ENCODE measurements at regions not wholly inside any gene's neighbourhood (a gene's known extent, or its start where the extent isn't known, plus 50 kb on each side); places are given as distances from the start of the nearest gene placed in this dataset.
A peak's percentile ranks its signal among the peaks of the same experiment; 100 is the strongest.
"Not testable (repeated sequence)": the region's sequence is repeated elsewhere in the genome, so short reads cannot be mapped to it uniquely, and the experiment has no call there.

DNA sequence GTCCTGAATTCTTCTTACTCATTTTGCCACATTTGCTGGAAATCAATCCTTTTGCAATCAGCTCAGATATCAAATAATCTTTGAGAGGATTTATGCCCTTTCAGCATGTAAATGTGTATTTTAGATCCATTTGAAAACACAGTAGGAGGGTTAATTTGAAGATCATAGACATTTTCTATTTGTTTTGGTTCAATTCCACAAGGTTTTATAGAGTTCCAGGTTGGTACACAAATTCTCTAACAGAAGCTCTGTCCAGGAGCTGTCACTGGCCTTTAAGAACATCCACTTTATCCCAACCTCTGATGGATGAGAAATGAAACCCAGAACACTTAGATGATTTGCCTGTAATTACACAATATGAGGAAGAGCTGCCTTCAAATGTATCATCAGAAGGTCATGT, 157.3 kb upstream of the CHAC2 start:
- H3K27me3 Mint-ChIP-seq, result peaks cover 0 to 11% (median 3%) of the 10 kb centered on the region in 5 donors
- no peak overlapping the region for H3K27ac Mint-ChIP-seq
- H3K9me3 Mint-ChIP-seq, result no peaks in the 10 kb centered on the region
- POLR2A ChIA-PET, result no interaction called here
- no peaks in the 10 kb centered on the region for H3K4me1 Mint-ChIP-seq
- ATAC-seq (no peak), DNase-seq (no peak)
- no peak overlapping the region for H3K4me3 Mint-ChIP-seq
- H3K36me3 Mint-ChIP-seq, result no peaks in the 10 kb centered on the region

DNA sequence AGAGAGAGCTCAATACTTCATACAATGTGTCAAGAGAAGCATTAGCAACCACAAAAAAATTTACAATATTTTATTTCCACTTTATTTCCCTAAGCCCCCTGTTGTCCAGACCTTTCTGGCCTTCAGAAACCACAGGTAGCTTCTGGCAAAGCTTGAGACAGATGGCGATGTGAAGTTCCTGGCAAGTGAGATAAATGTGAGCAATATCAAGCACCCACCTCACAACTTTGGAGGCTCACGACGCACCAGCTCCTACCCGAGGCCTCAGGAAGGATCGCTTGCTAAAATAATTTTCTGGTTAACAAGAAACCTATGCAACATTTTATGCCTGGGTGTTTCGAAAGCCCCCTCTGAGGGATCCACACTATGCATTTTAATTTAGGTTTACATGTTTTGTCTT, 158.1 kb upstream of the CHAC2 start:
- H3K27me3 Mint-ChIP-seq, result peaks cover 0 to 10% (median 3%) of the 10 kb centered on the region in 5 donors
- ATAC-seq, result no peak

DNA sequence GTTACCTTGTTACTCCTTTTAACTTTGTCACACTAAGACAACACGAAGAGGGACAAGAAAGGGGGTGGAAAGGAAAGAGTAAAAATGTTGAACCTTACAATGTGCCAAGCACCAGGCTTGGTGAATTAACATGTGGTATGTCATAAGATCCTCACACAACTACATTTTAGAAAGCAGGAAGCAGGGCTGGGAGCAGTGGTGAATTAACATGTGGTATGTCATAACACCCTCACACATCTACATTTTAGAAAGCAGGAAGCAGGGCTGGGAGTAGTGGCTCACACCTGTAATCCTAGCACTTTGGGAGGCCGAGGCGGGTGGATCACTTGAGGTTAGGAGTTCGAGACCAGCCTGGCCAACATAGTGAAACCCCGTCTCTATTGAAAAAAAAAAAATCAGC, 159.3 kb upstream of the CHAC2 start:
- Mint-ChIP-seq H3K4me1 (no peaks in the 10 kb centered on the region), H3K36me3 (no peaks in the 10 kb centered on the region), H3K27ac (no peak overlapping the region), H3K27me3 (peaks cover 0 to 2% (median 0%) of the 10 kb centered on the region in 5 donors), H3K9me3 (no peaks in the 10 kb centered on the region), H3K4me3 (no peak overlapping the region)
- DNase-seq (no peak), ATAC-seq (no peak)
- POLR2A ChIA-PET, result no interaction called here

More for the DNA sequence above, 158.1 kb upstream of the CHAC2 start:
- POLR2A ChIA-PET, result no interaction called here
- H3K4me1 Mint-ChIP-seq, result no peaks in the 10 kb centered on the region
- no peak for DNase-seq
- H3K9me3 Mint-ChIP-seq, result no peaks in the 10 kb centered on the region
- no peaks in the 10 kb centered on the region for H3K36me3 Mint-ChIP-seq
- H3K4me3 Mint-ChIP-seq, result no peak overlapping the region
- no peak overlapping the region for H3K27ac Mint-ChIP-seq

DNA sequence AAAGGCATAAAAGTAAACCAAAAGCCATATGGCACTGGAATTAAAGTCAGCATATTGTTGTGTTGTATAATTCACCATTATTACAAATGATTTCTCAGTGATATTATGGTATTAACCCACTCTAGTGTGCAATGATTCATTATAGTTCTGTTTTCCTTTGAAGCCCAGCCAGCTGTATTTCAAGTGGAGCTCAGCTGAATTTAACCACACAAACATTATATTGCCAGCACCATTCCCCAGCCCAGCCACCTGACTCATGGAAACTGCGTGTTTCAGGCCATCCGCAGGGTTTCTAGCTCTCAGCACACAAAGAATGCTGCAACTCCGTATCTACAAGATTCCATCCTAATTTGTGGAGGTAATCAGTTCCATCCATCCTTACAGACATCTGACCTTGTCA, 166.8 kb upstream of the CHAC2 start:
- Mint-ChIP-seq H3K9me3 (no peaks in the 10 kb centered on the region), H3K36me3 (no peaks in the 10 kb centered on the region), H3K27me3 (peaks cover 3 to 18% (median 5%) of the 10 kb centered on the region in 5 donors), H3K27ac (no peak overlapping the region), H3K4me1 (peaks cover 0 to 2% (median 0%) of the 10 kb centered on the region in 4 donors), H3K4me3 (no peak overlapping the region)
- DNase-seq (no peak), ATAC-seq (no peak)
- POLR2A ChIA-PET, result no interaction called here

DNA sequence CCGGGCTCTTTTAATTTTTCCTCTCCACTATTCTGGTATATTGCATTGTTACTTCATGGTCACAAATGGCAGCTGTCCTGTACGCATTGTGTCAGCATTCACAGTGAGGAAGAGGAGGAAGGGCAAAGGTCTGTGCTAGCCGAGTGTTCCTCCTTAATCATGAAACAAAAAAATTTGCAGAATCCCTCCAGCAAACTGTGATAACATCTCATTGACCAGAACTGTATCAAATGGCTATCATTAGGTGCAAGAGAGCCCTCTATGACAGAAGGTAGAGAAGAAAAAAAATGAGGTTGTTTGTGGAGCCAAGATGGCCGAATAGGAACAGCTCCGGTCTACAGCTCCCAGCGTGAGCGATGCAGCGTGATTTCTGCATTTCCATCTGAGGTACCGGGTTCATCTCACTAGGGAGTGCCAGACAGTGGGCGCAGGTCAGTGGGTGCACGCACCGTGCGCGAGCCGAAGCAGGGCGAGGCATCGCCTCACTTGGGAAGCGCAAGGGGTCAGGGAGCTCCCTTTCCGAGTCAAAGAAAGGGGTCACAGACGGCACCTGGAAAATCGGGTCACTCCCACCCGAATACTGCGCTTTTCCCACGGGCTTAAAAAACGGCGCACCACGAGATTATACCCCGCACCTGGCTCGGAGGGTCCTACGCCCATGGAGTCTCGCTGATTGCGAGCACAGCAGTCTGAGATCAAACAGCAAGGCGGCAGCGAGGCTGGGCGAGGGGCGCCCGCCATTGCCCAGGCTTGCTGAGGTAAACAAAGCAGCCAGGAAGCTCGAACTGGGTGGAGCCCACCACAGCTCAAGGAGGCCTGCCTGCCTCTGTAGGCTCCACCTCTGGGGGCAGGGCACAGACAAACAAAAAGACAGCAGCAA, 180.6 kb upstream of the CHAC2 start:
- Mint-ChIP-seq H3K27ac (peak overlapping the region in 5 of 10 donors; percentile 25 to 83 (median 78)), H3K4me3 (peak overlapping the region in 4 of 10 donors; percentile 41 to 74 (median 68))
- POLR2A ChIA-PET, ATAC-seq, H3K9me3 Mint-ChIP-seq, H3K4me1 Mint-ChIP-seq, H3K27me3 Mint-ChIP-seq, H3K36me3 Mint-ChIP-seq: not testable (repeated sequence)
- peak in 1 of 10 donors; percentile 30 for DNase-seq

DNA sequence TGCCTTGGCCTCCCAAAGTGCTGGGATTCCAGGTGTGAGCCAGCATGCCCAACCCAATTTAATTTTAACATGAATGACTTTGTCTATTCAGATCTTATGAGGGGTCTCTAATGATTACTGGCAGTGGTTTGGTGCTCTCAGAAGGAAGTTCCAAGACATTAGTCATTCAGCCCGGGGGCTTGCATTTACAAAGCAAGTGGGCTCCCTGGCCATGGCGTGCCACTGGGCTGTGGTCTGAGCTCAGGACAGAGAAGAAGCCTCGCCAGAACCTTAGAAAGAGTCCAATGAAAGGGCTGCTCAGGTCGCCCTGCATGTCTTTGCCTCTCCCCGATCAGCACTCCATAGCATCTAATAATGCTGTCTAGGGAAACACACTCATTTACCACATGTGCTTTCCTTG, 182.6 kb upstream of the CHAC2 start:
- no peak for ATAC-seq
- DNase-seq, result no peak
- Mint-ChIP-seq H3K27me3 (peaks cover 0 to 7% (median 4%) of the 10 kb centered on the region in 5 donors), H3K36me3 (no peaks in the 10 kb centered on the region), H3K4me3 (no peak overlapping the region), H3K9me3 (peaks cover 0 to 3% (median 0%) of the 10 kb centered on the region in 9 donors), H3K27ac (no peak overlapping the region), H3K4me1 (no peaks in the 10 kb centered on the region)
- POLR2A ChIA-PET, result no interaction called here

DNA sequence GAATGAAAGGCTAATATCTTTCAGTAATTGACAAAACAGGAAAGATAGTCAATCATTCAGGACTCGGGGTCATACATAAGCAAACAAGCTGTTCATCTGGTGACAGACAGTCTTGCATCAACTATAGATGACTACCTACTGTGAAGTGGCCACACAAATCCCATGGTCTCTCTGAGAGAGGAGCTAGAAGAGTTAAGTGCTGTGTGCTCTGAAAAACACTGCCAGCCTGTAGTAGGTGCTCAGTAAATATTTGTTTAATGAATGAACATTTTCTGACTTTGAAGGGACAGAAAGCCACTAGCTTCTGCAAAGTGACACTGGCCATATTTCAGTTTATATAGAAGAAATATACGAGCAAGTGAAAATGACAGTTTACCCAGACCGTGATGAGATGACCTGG, 184.0 kb upstream of the CHAC2 start:
- Mint-ChIP-seq H3K4me1 (no peaks in the 10 kb centered on the region), H3K27me3 (peaks cover 0 to 13% (median 4%) of the 10 kb centered on the region in 5 donors), H3K36me3 (no peaks in the 10 kb centered on the region), H3K27ac (no peak overlapping the region), H3K4me3 (no peak overlapping the region), H3K9me3 (peaks cover 0 to 3% (median 0%) of the 10 kb centered on the region in 9 donors)
- DNase-seq, result no peak
- ATAC-seq, result no peak
- POLR2A ChIA-PET, result no interaction called here

DNA sequence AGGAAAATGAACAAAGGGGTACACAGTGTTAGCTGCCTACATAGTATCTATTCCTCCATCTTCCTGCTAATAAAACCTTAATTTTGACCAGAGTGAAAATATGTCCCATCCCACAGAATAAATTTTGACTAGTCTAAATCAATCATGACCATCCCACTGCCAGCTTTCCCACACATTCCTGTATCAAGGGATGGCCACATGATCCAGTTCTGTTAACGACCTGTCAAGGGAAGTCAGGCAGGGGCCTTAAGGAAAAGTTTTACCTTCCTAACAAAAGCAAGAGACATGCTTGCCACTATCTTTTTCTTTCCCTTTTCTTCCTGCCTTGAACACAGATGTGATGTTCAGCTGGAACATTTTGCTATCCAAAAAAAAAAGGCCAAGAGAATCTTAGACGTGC, 185.0 kb upstream of the CHAC2 start:
- DNase-seq, result no peak
- H3K9me3 Mint-ChIP-seq, result no peaks in the 10 kb centered on the region
- no peaks in the 10 kb centered on the region for H3K36me3 Mint-ChIP-seq
- no peak overlapping the region for H3K4me3 Mint-ChIP-seq
- no peaks in the 10 kb centered on the region for H3K4me1 Mint-ChIP-seq
- no peak for ATAC-seq
- POLR2A ChIA-PET, result no interaction called here
- H3K27me3 Mint-ChIP-seq, result peaks cover 0 to 13% (median 4%) of the 10 kb centered on the region in 5 donors
- no peak overlapping the region for H3K27ac Mint-ChIP-seq

DNA sequence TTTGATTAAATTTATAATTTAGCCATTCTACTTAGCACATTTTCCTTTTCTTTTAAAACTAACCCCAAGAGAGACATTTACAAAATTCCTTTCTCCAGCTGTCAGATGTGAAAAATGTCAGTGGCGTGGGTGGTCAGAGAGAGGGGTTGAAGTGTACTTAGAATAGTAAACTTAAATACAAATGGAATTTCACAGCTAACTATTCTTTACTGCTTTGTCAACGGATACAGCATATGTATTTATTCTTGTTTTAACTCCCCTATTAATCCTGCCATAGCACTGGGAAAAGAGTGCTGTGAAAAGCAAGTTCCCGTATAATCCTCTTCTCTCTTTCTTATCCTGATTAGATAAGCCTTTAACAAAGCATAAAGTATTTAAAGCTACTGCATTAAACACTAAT, 191.4 kb upstream of the CHAC2 start:
- no peak for ATAC-seq

DNA sequence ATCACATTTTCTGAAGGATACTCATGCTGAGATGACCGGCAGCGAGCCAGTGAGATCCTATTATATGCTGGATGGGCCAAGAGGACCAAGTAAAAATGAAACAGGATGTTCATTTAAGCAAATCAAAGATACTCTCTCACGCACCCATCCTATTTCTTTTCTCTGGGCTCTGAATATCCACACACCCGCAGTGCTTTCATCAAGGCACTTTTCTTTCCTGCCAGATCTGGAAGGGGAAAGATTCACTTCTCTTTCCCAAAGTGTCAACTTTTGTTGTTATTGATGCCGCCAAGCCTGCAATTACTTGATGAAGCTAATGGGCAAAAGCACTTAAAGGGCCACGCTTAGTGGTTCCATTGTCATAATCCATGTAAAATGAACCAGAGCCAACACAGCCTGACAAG, 191.9 kb upstream of the CHAC2 start:
- H3K4me1 Mint-ChIP-seq, result no peaks in the 10 kb centered on the region
- no peak overlapping the region for H3K4me3 Mint-ChIP-seq
- POLR2A ChIA-PET, result no interaction called here
- no peak for DNase-seq
- ATAC-seq, result no peak
- no peak overlapping the region for H3K27ac Mint-ChIP-seq
- H3K27me3 Mint-ChIP-seq, result peaks cover 3 to 14% (median 4%) of the 10 kb centered on the region in 5 donors
- no peaks in the 10 kb centered on the region for H3K9me3 Mint-ChIP-seq
- H3K36me3 Mint-ChIP-seq, result no peaks in the 10 kb centered on the region

More for the DNA sequence above, 191.4 kb upstream of the CHAC2 start:
- no peaks in the 10 kb centered on the region for H3K4me1 Mint-ChIP-seq
- H3K9me3 Mint-ChIP-seq, result no peaks in the 10 kb centered on the region
- no peaks in the 10 kb centered on the region for H3K36me3 Mint-ChIP-seq
- no peak overlapping the region for H3K27ac Mint-ChIP-seq
- POLR2A ChIA-PET, result no interaction called here
- no peak overlapping the region for H3K4me3 Mint-ChIP-seq
- DNase-seq, result no peak
- H3K27me3 Mint-ChIP-seq, result peaks cover 3 to 14% (median 4%) of the 10 kb centered on the region in 5 donors

DNA sequence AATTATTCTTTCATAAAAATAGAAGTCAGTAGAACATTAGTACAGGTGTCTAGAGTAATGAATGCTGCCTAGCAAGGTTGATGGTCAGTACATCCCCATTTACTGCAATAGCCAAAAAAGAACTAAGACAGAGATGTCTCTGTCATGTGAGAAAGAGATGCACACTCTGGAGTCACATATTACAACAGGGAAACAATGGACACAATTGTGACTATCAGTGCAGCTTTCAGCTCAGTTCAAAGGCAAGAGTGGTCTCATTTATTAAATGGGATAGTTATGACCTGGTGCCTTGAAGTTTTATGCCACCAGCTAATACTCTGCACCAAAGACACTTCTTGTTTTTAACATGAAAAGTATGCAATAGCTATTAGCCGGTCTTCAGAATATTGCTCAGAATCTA, 194.9 kb upstream of the CHAC2 start:
- Mint-ChIP-seq H3K9me3 (no peaks in the 10 kb centered on the region), H3K27ac (no peak overlapping the region), H3K27me3 (peaks cover 0 to 10% (median 3%) of the 10 kb centered on the region in 5 donors), H3K4me3 (no peak overlapping the region), H3K4me1 (peaks cover 0 to 7% (median under 1%) of the 10 kb centered on the region in 4 donors), H3K36me3 (no peaks in the 10 kb centered on the region)
- POLR2A ChIA-PET, result no interaction called here
- ATAC-seq (no peak), DNase-seq (no peak)

DNA sequence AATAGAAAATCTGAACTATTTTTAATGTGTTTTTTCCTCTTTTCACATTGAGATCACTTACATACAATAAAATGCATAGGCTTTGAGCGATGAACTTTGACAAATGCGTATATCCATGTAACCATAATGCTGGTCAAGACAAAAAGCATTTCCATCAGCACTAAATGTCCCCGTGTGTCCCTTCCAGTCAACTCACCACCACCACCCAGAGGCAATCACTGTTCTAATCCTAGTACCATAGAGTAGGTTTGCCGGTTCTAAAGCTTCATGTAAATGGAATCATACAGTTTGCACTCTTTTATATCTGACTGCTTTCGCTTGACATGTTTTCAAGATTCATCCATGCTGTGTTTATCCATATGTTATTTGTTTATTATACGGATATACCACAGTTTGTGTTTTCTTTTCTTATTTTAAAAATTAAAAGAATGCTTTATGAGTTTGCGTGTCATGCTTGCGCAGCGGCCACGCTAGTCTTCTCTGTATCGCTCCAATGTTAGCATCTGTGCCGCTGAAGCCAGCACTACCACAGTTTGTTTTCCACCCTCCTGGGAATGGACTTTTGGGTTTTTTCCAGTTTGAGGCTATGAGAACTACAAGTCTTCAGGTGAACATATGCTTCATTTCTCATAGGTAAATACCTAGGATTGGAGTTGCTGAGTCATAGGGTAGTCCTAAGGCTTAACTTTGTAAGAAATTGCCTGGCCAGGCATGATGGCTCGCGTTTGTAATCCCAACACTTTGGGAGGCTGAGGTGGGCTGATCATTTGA, 197.5 kb upstream of the CHAC2 start:
- H3K4me3 Mint-ChIP-seq, result no peak overlapping the region
- H3K27ac Mint-ChIP-seq, result no peak overlapping the region
- peaks cover 0 to 10% (median 0%) of the 10 kb centered on the region in 5 donors for H3K27me3 Mint-ChIP-seq
- ATAC-seq (no peak), DNase-seq (no peak)
- H3K36me3 Mint-ChIP-seq, result no peaks in the 10 kb centered on the region
- peaks cover 0 to 7% (median under 1%) of the 10 kb centered on the region in 4 donors for H3K4me1 Mint-ChIP-seq
- POLR2A ChIA-PET, result no interaction called here
- H3K9me3 Mint-ChIP-seq, result no peaks in the 10 kb centered on the region

DNA sequence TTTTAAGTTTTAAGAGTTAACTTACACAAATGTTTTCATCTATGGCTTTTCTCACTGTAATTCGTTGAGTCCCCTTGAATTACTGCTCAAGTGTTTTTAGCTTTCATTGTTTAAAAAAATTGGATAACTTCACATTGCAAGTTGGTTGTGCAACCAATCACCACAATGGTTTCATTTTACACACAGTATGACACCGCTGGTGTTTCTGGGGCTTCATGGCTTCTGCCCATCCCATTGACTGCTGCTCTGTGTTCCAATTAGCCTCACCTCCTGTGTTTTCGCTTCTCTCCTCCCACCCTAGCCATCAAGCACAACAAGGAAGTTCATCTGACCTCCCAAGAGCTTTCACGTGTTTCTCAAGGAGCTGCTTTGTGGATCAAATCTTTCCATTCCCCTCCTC, 199.1 kb upstream of the CHAC2 start:
- H3K4me3 Mint-ChIP-seq, result peak overlapping the region in 1 of 10 donors; percentile 1
- DNase-seq, result no peak
- peaks cover 0 to 4% (median 0%) of the 10 kb centered on the region in 5 donors for H3K27me3 Mint-ChIP-seq
- H3K27ac Mint-ChIP-seq, result peak overlapping the region in 2 of 10 donors; percentile 15 to 48
- ATAC-seq, result no peak
- no peaks in the 10 kb centered on the region for H3K9me3 Mint-ChIP-seq
- peaks cover 0 to 7% (median under 1%) of the 10 kb centered on the region in 4 donors for H3K4me1 Mint-ChIP-seq
- POLR2A ChIA-PET, result no interaction called here
- no peaks in the 10 kb centered on the region for H3K36me3 Mint-ChIP-seq

All from naive thymus-derived CD8-positive, alpha-beta T cell (primary cell).